CD4-positive, alpha-beta T cell (primary cell): ENCODE measurements at regions not wholly inside any gene's neighbourhood (a gene's known extent, or its start where the extent isn't known, plus 50 kb on each side); places are given as distances from the start of the nearest gene placed in this dataset.

Source experiments
- ATAC-seq: fragments of 200-7000 bp; cut with Tn5 transposase; one replicate; pipeline ENCODE4 v1.10.0; 2022; ENCODE audit warnings: mild to moderate bottlenecking; ENCODE audit not compliant: poor library complexity
- CTCF ChIA-PET: fragments of 350-600 bp; sonication (Branson Sonifier 250); formaldehyde crosslinking; loops from one replicate; lab custom pipeline; 2021; ENCODE audit warnings: antibody characterized with exemption, inconsistent platforms; lab: Charles Lee
- POLR2A ChIA-PET: fragments of 350-600 bp; sonication (Branson Sonifier 250); formaldehyde crosslinking; loops from one replicate; lab custom pipeline; 2021; ENCODE audit warnings: antibody characterized with exemption, inconsistent platforms; lab: Charles Lee
- DNase-seq, 14 experiments: peaks; one replicate each; pipeline ENCODE4 v3.0.0-alpha.2; 2013 to 2020; ENCODE audit warnings: mixed read lengths in 2 of 14
- H3K27ac ChIP-seq, 2 donors: one replicate each; pipeline versions ENCODE4 v1.5.1 to v1.7.0; 2013; ENCODE audit warnings: low read length in 2 of 2, low read depth in 1 of 2, mild to moderate bottlenecking in 1 of 2
- H3K27me3 ChIP-seq, 2 experiments: 1 replicate in 1 of 2; 2 replicates in 1 of 2; pipeline versions ENCODE4 v1.6.1 to v1.7.0; 2013; ENCODE audit warnings: low read length in 2 of 2, control low read depth in 1 of 2, mild to moderate bottlenecking in 1 of 2, moderate library complexity in 1 of 2; ENCODE audit not compliant: insufficient read depth in 2 of 2, control insufficient read depth in 1 of 2
- H3K36me3 ChIP-seq: one replicate; pipeline ENCODE4 v1.6.1; 2013; ENCODE audit warnings: low read length, control low read depth; ENCODE audit not compliant: insufficient read depth
- H3K4me1 ChIP-seq: one replicate; pipeline ENCODE4 v1.6.1; 2013; ENCODE audit warnings: low read length, control low read depth; ENCODE audit not compliant: insufficient read depth
- H3K4me3 ChIP-seq: one replicate; pipeline ENCODE4 v1.5.1; 2013; ENCODE audit warnings: mild to moderate bottlenecking, low read length, moderate library complexity
- H3K9me3 ChIP-seq, 2 experiments: 1 replicate in 1 of 2; 2 replicates in 1 of 2; pipeline versions ENCODE4 v1.6.1 to v1.7.0; 2013; ENCODE audit warnings: low read length in 2 of 2, mild to moderate bottlenecking in 2 of 2, control low read depth in 1 of 2, moderate library complexity in 1 of 2; ENCODE audit not compliant: control insufficient read depth in 1 of 2, insufficient read depth in 1 of 2
- H3K27ac Mint-ChIP-seq: one replicate; pipeline ENCODE4 v1.8.0; 2020; ENCODE audit warnings: mixed read lengths
- H3K27me3 Mint-ChIP-seq: one replicate; pipeline ENCODE4 v1.8.0; 2021; ENCODE audit warnings: mixed read lengths
- H3K36me3 Mint-ChIP-seq: one replicate; pipeline ENCODE4 v1.8.0; 2021; ENCODE audit warnings: low read depth, mixed read lengths
- H3K4me1 Mint-ChIP-seq: one replicate; pipeline ENCODE4 v1.8.0; 2021; ENCODE audit warnings: low read depth, mixed read lengths
- H3K4me3 Mint-ChIP-seq: one replicate; pipeline ENCODE4 v1.8.0; 2020; ENCODE audit warnings: mild to moderate bottlenecking, mixed read lengths
- H3K9me3 Mint-ChIP-seq: one replicate; pipeline ENCODE4 v1.8.0; 2020; ENCODE audit warnings: mixed read lengths
- intact Hi-C, 2 experiments: fragments of 100-400 bp; cut with DNase I in 1 of 2; cut with micrococcal nuclease in 1 of 2; formaldehyde crosslinking; loops; one replicate each; pipeline versions ENCODE4 v1.15.1 to v1.9.0; 2023 to 2025; cut with DNase I, micrococcal nuclease
- TF ChIP-seq, protein P1 (sequence below): fragments of 200-600 bp; IDR thresholded peaks from one replicate; pipeline ENCODE4 v1.8.0; 2022; ENCODE audit warnings: antibody characterized with exemption, mild to moderate bottlenecking

GRCh38 chr1:47629201-47629600, 191.4 kb downstream of the FOXD2 start:
- ATAC-seq (no peak), DNase-seq (no peak)
- Histone ChIP-seq H3K27me3 (peaks cover 0 to 3% of the 10 kb centered on the region in 2 experiments), H3K9me3 (no peaks in the 10 kb centered on the region), H3K27ac (no peak overlapping the region), H3K36me3 (no peaks in the 10 kb centered on the region), H3K4me3 (no peak overlapping the region), H3K4me1 (no peaks in the 10 kb centered on the region)
- CTCF ChIA-PET: no interaction called here
- TF ChIP-seq, protein P1, sequence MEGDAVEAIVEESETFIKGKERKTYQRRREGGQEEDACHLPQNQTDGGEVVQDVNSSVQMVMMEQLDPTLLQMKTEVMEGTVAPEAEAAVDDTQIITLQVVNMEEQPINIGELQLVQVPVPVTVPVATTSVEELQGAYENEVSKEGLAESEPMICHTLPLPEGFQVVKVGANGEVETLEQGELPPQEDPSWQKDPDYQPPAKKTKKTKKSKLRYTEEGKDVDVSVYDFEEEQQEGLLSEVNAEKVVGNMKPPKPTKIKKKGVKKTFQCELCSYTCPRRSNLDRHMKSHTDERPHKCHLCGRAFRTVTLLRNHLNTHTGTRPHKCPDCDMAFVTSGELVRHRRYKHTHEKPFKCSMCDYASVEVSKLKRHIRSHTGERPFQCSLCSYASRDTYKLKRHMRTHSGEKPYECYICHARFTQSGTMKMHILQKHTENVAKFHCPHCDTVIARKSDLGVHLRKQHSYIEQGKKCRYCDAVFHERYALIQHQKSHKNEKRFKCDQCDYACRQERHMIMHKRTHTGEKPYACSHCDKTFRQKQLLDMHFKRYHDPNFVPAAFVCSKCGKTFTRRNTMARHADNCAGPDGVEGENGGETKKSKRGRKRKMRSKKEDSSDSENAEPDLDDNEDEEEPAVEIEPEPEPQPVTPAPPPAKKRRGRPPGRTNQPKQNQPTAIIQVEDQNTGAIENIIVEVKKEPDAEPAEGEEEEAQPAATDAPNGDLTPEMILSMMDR: no peak
- H3K9me3 Mint-ChIP-seq: no peaks in the 10 kb centered on the region
- peaks cover 38% of the 10 kb centered on the region for H3K27me3 Mint-ChIP-seq
- H3K4me3 Mint-ChIP-seq: no peak overlapping the region
- POLR2A ChIA-PET: no interaction called here
- no peaks in the 10 kb centered on the region for H3K36me3 Mint-ChIP-seq
- no peaks in the 10 kb centered on the region for H3K4me1 Mint-ChIP-seq
- no peak overlapping the region for H3K27ac Mint-ChIP-seq
- intact Hi-C loops: no loop called here

DNA sequence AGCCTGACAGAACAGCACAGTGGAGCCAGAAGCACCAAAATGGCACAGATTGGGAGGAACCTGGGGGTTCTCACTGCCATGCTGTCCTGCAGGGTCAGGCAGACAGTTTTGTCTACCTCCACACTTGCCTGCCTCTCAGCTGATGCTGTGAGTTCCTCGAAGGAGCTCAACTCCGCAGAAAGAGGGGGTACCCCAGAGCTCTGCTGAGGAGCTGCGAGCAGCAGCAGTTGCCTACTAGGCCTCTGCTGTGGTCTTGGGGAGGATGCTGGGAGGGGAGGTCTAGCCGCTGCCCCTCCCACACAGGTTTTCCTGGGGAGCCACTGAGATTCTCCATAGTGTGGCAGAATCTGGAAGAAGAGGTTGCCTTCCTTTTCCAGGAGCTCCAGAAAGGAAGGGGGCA, 192.5 kb downstream of the FOXD2 start:
- H3K4me1 ChIP-seq: no peaks in the 10 kb centered on the region
- no peak overlapping the region for H3K4me3 ChIP-seq
- ATAC-seq: no peak
- intact Hi-C loops: no loop called here
- Mint-ChIP-seq H3K4me3 (no peak overlapping the region), H3K36me3 (no peaks in the 10 kb centered on the region), H3K4me1 (no peaks in the 10 kb centered on the region), H3K27me3 (peaks cover 30% of the 10 kb centered on the region), H3K27ac (no peak overlapping the region), H3K9me3 (no peaks in the 10 kb centered on the region)
- no peaks in the 10 kb centered on the region for H3K36me3 ChIP-seq
- ChIA-PET POLR2A (no interaction called here), CTCF (no interaction called here)
- TF ChIP-seq, protein P1: no peak
- H3K9me3 ChIP-seq: no peaks in the 10 kb centered on the region
- no peak overlapping the region for H3K27ac ChIP-seq
- no peak for DNase-seq
- peaks cover 0 to 5% of the 10 kb centered on the region in 2 experiments for H3K27me3 ChIP-seq

- H3K36me3 Mint-ChIP-seq: no peaks in the 10 kb centered on the region
- H3K4me3 Mint-ChIP-seq: no peak overlapping the region
- H3K27me3 Mint-ChIP-seq: peaks cover 31% of the 10 kb centered on the region
- Histone ChIP-seq H3K27me3 (peaks cover 0 to 5% of the 10 kb centered on the region in 2 experiments), H3K27ac (no peak overlapping the region), H3K36me3 (no peaks in the 10 kb centered on the region), H3K4me1 (no peaks in the 10 kb centered on the region), H3K4me3 (no peak overlapping the region), H3K9me3 (no peaks in the 10 kb centered on the region)
- TF ChIP-seq, protein P1: no peak
- DNase-seq (no peak), ATAC-seq (no peak)
- H3K27ac Mint-ChIP-seq: no peak overlapping the region
- no peaks in the 10 kb centered on the region for H3K9me3 Mint-ChIP-seq
- no peaks in the 10 kb centered on the region for H3K4me1 Mint-ChIP-seq
- CTCF ChIA-PET: no interaction called here
- POLR2A ChIA-PET: no interaction called here
- intact Hi-C loops: no loop called here
Measured at GRCh38 chr1:47631411-47631995, 193.7 kb downstream of the FOXD2 start.
